Esophagus muscularis mucosa (tissue), 4 donors: ENCODE measurements at regions not wholly inside any gene's neighbourhood (a gene's known extent, or its start where the extent isn't known, plus 50 kb on each side); places are given as distances from the start of the nearest gene placed in this dataset.

Experiments
- DNase-seq: peaks from one replicate; pipeline ENCODE4 v3.0.0-alpha.2; 2017; ENCODE audit errors: extremely low spot score
- H3K27ac ChIP-seq, 4 donors: fragments of 200-600 bp; sonication (generic); replicated peaks in 1 of 4; 1 replicate in 3 of 4; 2 replicates in 1 of 4; pipeline ENCODE4 v1.5.1; 2016 to 2019; ENCODE audit warnings: mild to moderate bottlenecking in 1 of 4
- H3K27me3 ChIP-seq, 4 donors: fragments of 200-600 bp; sonication (generic); one replicate each; pipeline versions ENCODE4 v1.5.1 to v1.6.0; 2016 to 2019
- H3K36me3 ChIP-seq, 4 donors: fragments of 200-600 bp; sonication (generic); one replicate each; pipeline ENCODE4 v1.5.1; 2016 to 2019
- H3K4me1 ChIP-seq, 4 donors: fragments of 200-600 bp; sonication (generic); one replicate each; pipeline ENCODE4 v1.5.1; 2016 to 2019
- H3K4me3 ChIP-seq, 4 donors: fragments of 200-600 bp; sonication (generic); 1 replicate in 2 of 4; 2 replicates in 2 of 4; pipeline ENCODE4 v1.5.1; 2016 to 2019; ENCODE audit warnings: mild to moderate bottlenecking in 4 of 4, moderate library complexity in 1 of 4
- H3K9me3 ChIP-seq, 4 donors: fragments of 200-600 bp; sonication (generic); 1 replicate in 3 of 4; 2 replicates in 1 of 4; pipeline ENCODE4 v1.5.1; 2016 to 2019
- EP300 ChIP-seq: sonication (generic); formaldehyde crosslinking; IDR thresholded peaks from one replicate; pipeline ENCODE4 v1.6.1; 2017; ENCODE audit warnings: antibody characterized with exemption
- POLR2A ChIP-seq: fragments of 450-650 bp; IDR thresholded peaks from one replicate; pipeline ENCODE4 v1.6.1; 2017; ENCODE audit warnings: antibody characterized with exemption, moderate library complexity, mild to moderate bottlenecking, low read depth
- POLR2AphosphoS5 ChIP-seq, 2 donors: sonication (generic); formaldehyde crosslinking; IDR thresholded peaks; one replicate each; pipeline ENCODE4 v1.6.1; 2017; ENCODE audit warnings: antibody characterized with exemption in 2 of 2
- WGBS: methylation state at CpG from one replicate; pipeline ENCODE4 v1.1.5; 2018; 5-methylcytosine and 5-hydroxymethylcytosine counted together
- intact Hi-C: fragments of 100-400 bp; cut with DNase I; formaldehyde crosslinking; loops from one replicate; pipeline ENCODE4 v1.15.1; 2023
- TF ChIP-seq, protein P1 (sequence below), 3 experiments: fragments of 200-600 bp in 2 of 3; fragments of 450-650 bp in 1 of 3; sonication (generic) in 2 of 3; IDR thresholded peaks; one replicate each; pipeline ENCODE4 v1.5.1; 2017 to 2019; ENCODE audit warnings: antibody characterized with exemption in 3 of 3, mild to moderate bottlenecking in 2 of 3, moderate library complexity in 1 of 3

DNA sequence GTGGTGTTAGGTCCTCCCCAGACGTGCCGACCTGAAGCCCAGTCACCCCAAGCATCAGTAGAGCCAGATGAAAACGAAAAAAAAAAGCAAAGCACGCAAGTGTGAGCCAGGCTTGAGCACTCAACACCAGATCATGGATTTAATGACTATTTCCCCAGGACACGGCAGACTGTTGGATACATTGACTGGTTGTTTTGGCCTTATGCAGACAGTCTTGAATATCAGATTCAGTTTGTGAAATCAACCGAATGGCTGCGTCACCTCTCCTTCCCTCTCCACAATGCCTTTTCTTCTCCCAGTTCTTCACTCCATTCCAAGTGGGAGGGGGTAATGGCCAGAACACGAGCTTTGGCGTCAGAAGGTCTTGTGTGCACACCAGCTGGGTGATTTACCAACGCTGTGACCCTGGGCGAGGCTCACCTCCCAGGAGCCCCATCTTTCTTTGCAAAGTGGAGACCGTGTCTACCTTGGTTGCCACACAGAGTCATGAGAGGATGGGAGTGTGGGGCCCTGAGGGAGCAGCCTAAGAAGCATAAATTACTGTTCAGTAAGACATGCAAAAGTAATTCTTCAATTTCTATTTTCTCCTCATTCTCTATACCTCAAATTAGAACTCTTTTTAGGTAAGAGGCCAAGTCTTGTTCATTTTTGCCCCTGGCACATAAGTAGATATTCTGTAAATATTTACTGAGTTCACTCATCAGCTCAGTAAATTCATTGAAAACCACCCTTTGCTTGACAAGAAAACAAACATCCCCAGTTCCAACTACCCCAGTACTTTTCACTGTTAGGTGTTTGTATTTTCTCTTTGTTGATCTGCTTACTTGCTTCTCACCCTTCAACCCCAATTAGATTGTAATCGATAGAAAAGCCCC is 181.1 kb upstream of the COPS8 start:
- H3K36me3 ChIP-seq, result no peaks in the 10 kb centered on the region
- no peak overlapping the region for H3K27ac ChIP-seq
- H3K9me3 ChIP-seq, result no peaks in the 10 kb centered on the region
- no peaks in the 10 kb centered on the region for H3K4me1 ChIP-seq
- DNase-seq, result peak; percentile 17
- intact Hi-C loops, result no loop called here
- peaks cover 0 to 46% (median 0%) of the 10 kb centered on the region in 4 donors for H3K27me3 ChIP-seq
- H3K4me3 ChIP-seq, result no peak overlapping the region
- no peak for TF ChIP-seq POLR2A
- TF ChIP-seq EP300, result no peak
- TF ChIP-seq POLR2AphosphoS5 (IDR thresholded peaks at IDR 0.05), result no peak
- TF ChIP-seq, protein P1, sequence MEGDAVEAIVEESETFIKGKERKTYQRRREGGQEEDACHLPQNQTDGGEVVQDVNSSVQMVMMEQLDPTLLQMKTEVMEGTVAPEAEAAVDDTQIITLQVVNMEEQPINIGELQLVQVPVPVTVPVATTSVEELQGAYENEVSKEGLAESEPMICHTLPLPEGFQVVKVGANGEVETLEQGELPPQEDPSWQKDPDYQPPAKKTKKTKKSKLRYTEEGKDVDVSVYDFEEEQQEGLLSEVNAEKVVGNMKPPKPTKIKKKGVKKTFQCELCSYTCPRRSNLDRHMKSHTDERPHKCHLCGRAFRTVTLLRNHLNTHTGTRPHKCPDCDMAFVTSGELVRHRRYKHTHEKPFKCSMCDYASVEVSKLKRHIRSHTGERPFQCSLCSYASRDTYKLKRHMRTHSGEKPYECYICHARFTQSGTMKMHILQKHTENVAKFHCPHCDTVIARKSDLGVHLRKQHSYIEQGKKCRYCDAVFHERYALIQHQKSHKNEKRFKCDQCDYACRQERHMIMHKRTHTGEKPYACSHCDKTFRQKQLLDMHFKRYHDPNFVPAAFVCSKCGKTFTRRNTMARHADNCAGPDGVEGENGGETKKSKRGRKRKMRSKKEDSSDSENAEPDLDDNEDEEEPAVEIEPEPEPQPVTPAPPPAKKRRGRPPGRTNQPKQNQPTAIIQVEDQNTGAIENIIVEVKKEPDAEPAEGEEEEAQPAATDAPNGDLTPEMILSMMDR (IDR thresholded peaks at IDR 0.05), result no peak
- WGBS, result 88% methylated on average over 13 of the region's 13 CpGs

DNA sequence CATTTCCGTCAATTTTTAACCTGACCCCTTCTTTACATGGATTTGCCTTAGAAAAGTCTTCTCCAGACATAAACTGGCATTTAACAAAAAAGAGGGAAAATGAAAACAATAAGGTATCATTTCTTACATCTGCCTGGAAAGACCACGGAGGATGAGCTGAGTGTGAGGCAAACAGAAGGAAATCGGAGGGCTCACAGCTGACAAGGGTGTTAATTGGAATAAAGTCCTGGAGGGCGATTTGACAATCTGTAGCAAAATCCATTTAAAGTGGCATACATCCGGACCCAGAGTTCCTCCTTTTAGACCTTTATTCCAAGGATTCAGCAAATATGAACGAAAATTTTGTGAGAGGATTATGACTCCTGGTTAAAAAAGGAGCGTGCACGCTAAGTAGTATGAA is 179.7 kb upstream of the COPS8 start:
- WGBS, result 74% methylated on average over 8 of the region's 8 CpGs
- intact Hi-C loops, result no loop called here
- Histone ChIP-seq H3K4me3 (no peak overlapping the region), H3K27me3 (peaks cover 0 to 54% (median 0%) of the 10 kb centered on the region in 4 donors), H3K9me3 (no peaks in the 10 kb centered on the region), H3K4me1 (no peaks in the 10 kb centered on the region), H3K27ac (no peak overlapping the region), H3K36me3 (no peaks in the 10 kb centered on the region)
- peak; percentile 26 for DNase-seq
- TF ChIP-seq POLR2AphosphoS5 (IDR thresholded peaks at IDR 0.05), result no peak
- no peak for TF ChIP-seq POLR2A
- no peak for TF ChIP-seq EP300
- TF ChIP-seq, protein P1 (IDR thresholded peaks at IDR 0.05), result no peak

GRCh38 chr2:236908439-236909192 is 177.1 kb upstream of the COPS8 start:
- H3K4me1 ChIP-seq, result no peaks in the 10 kb centered on the region
- TF ChIP-seq EP300 (no peak), POLR2AphosphoS5 (IDR thresholded peaks at IDR 0.05) (no peak), POLR2A (no peak)
- TF ChIP-seq, protein P1 (IDR thresholded peaks at IDR 0.05), result no peak
- 79% methylated on average over 16 of the region's 16 CpGs for WGBS
- intact Hi-C loops, result no loop called here
- H3K27ac ChIP-seq, result no peak overlapping the region
- H3K4me3 ChIP-seq, result no peak overlapping the region
- H3K9me3 ChIP-seq, result no peaks in the 10 kb centered on the region
- H3K36me3 ChIP-seq, result no peaks in the 10 kb centered on the region
- peaks cover 0 to 57% (median 0%) of the 10 kb centered on the region in 4 donors for H3K27me3 ChIP-seq
- peak; percentile 78 for DNase-seq

- H3K36me3 ChIP-seq, result no peaks in the 10 kb centered on the region
- no peaks in the 10 kb centered on the region for H3K4me1 ChIP-seq
- no peak overlapping the region for H3K4me3 ChIP-seq
- 63% methylated on average over 6 of the region's 7 CpGs for WGBS
- DNase-seq, result peak; percentile 75
- TF ChIP-seq, protein P1 (IDR thresholded peaks at IDR 0.05), result no peak
- TF ChIP-seq POLR2AphosphoS5 (IDR thresholded peaks at IDR 0.05) (no peak), EP300 (no peak), POLR2A (no peak)
- intact Hi-C loops, result no loop called here
- H3K27me3 ChIP-seq, result peaks cover 0 to 56% (median 0%) of the 10 kb centered on the region in 4 donors
- no peak overlapping the region for H3K27ac ChIP-seq
- no peaks in the 10 kb centered on the region for H3K9me3 ChIP-seq
These were observed 176.5 kb upstream of the COPS8 start for GRCh38 chr2:236909193-236909504.
